CD1c-positive myeloid dendritic cell (primary cell): ENCODE measurements at regions not wholly inside any gene's neighbourhood (a gene's known extent, or its start where the extent isn't known, plus 50 kb on each side); places are given as distances from the start of the nearest gene placed in this dataset.
"Not testable (repeated sequence)": the region's sequence is repeated elsewhere in the genome, so short reads cannot be mapped to it uniquely, and the experiment has no call there.

Source experiments
- DNase-seq: peaks from one replicate; pipeline ENCODE4 v3.0.0-alpha.2; 2016; ENCODE audit errors: extremely low spot score

DNA sequence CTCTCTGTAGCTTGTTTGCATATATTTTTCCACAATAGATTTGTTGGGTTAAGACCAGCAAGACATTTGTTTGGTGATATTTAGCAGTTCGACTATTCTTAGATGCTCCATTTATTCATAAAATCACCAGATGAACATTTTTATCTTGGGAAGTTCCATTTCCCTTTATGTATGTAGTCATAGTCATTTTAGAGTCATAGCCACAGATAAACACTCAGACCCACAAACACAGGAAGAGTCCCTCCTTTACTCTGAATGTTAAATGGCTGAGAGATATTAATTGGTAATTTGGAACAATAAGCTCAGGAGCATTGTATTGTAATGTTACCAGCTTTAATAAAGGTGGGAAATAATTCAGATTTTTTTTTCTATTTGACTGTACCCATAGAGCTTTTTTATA lies 1608.7 kb downstream of the STIM2 start:
- DNase-seq: no peak

GRCh38 chr4:28469886-28470285 lies 1609.2 kb downstream of the STIM2 start:
- DNase-seq: no peak

- no peak for DNase-seq
Measured at GRCh38 chr4:28475381-28475780, 1614.7 kb downstream of the STIM2 start.

GRCh38 chr4:28479666-28480065 lies 1619.0 kb downstream of the STIM2 start:
- DNase-seq: no peak

DNA sequence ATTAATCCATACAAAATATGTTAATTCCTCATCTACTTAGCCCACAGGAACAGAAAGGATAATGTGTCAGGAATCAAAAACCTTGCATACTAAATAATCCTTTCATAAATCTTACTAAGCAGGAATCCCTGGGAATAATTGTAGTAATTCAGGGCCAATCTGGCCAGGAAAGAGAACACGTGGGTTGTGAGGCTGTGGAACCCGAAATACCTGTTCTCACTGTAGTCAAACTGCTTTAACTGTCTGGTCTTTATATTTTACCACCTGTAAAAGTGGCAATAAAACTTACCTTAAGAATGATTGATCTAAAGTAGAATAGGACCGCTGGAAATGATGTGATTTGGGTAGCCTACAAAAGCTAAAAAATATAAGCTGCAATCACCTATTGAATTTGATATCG lies 1620.9 kb downstream of the STIM2 start:
- DNase-seq: no peak

DNA sequence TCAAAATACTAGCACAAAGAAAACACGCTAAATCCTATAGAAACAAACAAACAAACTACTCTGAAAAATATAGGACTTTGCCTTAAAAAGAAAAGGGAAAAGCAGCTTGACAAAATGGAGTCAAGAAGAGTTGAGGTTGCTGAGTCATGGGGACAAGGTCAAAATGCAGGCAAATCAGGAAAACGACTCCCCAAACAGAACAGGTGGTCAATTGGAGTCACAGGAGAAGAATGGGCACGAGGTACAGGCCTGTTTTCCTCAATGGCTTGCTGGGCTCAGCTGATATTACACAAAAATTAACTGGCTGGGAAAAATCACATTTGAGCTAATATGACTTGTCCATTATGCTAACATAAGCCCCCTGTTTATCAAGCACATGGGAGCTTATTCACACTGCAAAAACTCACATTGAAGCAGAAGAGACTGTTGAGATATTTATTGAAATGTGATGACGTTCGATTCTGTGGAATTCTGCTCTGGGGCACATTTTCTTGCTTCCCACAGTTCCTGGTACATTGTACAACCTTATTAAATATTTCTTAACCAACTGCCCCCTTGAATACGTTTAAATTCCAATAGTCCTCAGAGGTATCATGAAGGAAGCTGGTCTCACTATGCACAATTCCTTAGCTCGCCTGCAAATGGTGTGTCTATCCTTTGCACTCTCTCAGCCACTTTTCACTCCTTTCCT lies 1622.1 kb downstream of the STIM2 start:
- DNase-seq: no peak

- DNase-seq: no peak
Measured at GRCh38 chr4:28488021-28488420, 1627.4 kb downstream of the STIM2 start.

DNA sequence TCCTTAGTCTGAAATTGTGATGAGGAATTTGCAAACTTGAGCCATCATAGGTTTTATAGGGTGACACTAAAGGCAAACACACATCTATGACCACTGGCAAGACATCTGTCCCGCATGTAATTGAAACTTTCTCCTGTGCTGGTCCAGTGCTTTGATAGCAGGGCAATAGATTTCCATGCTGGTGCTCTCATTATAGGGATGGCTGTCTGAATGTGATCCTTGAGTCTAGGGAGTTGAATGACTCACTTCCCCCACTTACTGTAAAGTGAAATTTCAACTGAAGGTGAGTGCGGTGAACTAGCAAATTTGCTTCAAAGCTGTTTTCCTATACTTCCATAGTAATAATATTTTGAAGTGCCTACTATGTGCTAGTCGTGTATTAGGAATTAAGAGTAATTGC lies 1630.0 kb downstream of the STIM2 start:
- no peak for DNase-seq

- no peak for DNase-seq
Measured at GRCh38 chr4:28505064-28505463, 1644.4 kb downstream of the STIM2 start.

DNA sequence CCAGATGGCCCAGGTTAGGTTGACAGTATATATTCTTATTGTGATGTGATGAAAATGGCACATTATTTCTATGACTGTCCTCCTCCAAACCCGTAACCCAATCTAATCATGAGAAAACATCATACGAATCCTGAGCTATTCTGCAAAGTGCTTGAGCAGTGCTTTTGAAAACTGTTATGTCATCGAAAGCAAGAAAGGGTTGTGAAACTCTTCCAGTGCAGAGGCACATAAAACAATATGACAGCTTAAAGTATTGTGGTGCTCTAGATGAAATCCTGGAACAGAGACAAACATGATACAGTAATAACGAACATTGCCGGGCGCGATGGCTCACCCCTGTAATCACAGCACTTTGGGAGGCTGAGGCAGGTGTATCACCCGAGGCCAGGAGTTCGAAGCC lies 1648.0 kb downstream of the STIM2 start:
- DNase-seq: no peak

GRCh38 chr4:28514766-28515165 lies 1654.1 kb downstream of the STIM2 start:
- not testable (repeated sequence) for DNase-seq

GRCh38 chr4:28518561-28519165 lies 1658.0 kb downstream of the STIM2 start:
- DNase-seq: no peak

DNA sequence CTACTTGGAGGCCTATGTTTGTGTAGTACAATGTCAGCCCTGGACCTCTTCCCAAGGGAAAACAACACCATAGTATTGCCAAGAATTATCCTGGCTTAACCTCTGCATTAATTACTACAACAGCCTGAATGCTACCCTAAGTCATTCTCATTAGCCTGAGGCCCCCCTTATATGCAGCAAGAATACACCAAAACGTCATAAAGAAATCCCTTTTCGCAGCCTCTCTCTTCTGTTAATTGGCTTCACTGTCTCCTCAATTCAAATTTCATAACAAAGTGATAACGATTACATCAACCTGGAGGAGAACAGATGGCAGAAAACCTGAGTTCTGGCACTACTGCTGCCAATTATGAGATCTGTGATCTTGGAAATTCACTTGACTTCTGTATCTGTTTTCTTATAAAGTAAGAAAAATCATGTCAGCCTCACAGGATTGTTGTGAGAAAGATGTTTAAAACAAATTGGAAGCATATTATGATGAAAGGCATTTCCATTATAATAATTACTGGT lies 1663.1 kb downstream of the STIM2 start:
- no peak for DNase-seq

- DNase-seq: no peak
Measured at GRCh38 chr4:28536124-28536523, 1675.5 kb downstream of the STIM2 start.

GRCh38 chr4:28545986-28546385 lies 1685.3 kb downstream of the STIM2 start:
- no peak for DNase-seq

- no peak for DNase-seq
Measured at GRCh38 chr4:28548136-28548535, 1687.5 kb downstream of the STIM2 start.

DNA sequence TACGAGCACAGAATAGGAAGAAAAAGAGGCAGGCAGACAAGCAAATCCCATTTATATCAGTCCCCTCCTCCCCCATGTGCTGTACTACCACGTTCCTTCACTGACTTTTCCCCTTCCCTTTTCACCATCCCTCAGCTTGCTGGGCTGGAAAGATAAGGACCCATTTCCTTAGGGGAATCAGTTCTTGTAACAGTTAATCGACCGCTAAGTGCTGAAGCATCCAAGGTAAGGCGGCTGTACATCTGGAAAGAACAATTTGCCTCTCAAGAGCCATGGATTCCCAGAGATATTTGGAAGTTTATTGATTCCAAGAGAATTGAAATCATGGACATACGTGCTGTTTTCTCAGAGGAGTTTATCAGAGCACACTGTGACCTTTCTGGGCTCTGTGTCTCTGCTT lies 1688.0 kb downstream of the STIM2 start:
- no peak for DNase-seq

DNA sequence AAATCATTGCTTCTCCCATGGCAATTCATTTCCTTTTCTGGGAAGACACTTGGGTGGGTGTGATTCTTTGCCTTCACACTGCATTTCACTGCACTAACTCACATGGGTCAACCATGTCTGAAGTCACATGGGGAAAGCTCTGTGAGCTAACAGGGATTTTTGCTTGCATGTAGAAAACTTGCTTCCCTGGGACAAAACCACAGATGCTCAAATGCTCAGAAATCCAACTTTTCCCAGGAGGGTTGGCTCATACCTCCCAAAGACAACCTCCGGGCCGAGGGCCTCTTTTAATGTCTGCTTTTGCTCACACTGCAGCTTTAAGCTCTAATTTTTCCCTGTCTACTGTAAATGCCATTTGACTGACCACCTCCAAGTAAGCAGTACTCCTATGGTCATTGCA lies 1695.2 kb downstream of the STIM2 start:
- no peak for DNase-seq

- DNase-seq: no peak
Measured at GRCh38 chr4:28557755-28558154, 1697.1 kb downstream of the STIM2 start.

DNA sequence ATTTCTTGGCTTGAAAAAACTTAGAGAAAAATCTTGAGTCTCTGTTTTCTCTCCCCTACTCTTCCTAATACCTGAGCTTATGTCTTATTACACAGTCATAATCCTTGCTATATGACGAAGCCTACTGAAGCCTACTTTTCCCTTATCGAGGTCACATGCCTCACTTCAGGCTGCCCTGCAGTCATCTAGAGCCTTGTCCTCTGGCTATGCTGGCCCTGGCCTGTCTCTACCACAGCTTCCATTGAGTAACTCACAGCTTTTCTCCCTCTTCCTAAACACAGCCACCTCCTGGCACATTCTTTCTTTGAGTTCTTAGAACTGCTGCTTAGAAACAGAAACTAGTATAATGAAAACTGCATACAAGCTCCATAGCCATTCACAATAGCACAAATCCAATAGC lies 1698.3 kb downstream of the STIM2 start:
- no peak for DNase-seq

- DNase-seq: no peak
Measured at GRCh38 chr4:28562913-28563312, 1702.3 kb downstream of the STIM2 start.

- no peak for DNase-seq
Measured at GRCh38 chr4:28565396-28565795, 1704.8 kb downstream of the STIM2 start.

DNA sequence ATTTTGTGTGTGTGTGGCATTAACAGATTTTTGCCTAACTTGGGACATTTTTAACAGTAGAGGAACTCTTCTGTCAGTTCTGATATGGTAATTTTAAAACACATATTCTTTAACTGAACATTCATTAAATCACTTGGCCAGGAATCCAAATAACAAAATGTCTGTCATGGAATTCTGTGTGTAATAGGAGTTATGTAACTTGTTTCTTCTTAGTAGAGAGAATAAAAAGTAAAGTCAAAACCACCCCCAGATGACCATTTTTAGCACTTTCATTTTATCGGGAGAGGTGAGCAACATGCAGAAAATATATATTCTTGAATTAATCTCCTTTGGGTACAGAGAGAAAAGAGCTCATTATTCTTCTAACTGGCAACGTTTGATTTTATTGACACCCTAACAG lies 1740.3 kb downstream of the STIM2 start:
- DNase-seq: no peak

- DNase-seq: no peak
Measured at GRCh38 chr4:28621591-28621990, 1761.0 kb downstream of the STIM2 start.
